Uterus (tissue), 2 donors: ENCODE measurements at regions not wholly inside any gene's neighbourhood (a gene's known extent, or its start where the extent isn't known, plus 50 kb on each side); places are given as distances from the start of the nearest gene placed in this dataset.

Experiments
- CTCF ChIP-seq, 4 experiments: fragments of 200-600 bp in 2 of 4; fragments of 450-650 bp in 2 of 4; sonication (generic) in 2 of 4; IDR thresholded peaks; one replicate each; pipeline ENCODE4 v1.5.1; 2016 to 2019; ENCODE audit warnings: antibody characterized with exemption in 4 of 4, mild to moderate bottlenecking in 2 of 4, moderate library complexity in 1 of 4
- POLR2A ChIP-seq, 2 donors: fragments of 450-650 bp; IDR thresholded peaks; one replicate each; pipeline ENCODE4 v1.6.1; 2016; ENCODE audit warnings: antibody characterized with exemption in 2 of 2, mild to moderate bottlenecking in 1 of 2, moderate library complexity in 1 of 2

- TF ChIP-seq CTCF (IDR thresholded peaks at IDR 0.05), result no peak
- no peak for TF ChIP-seq POLR2A (IDR thresholded peaks at IDR 0.05)
Measured at GRCh38 chr5:1706021-1706420, 93.6 kb downstream of the MRPL36 start.
